ENCODE measurements at regions not wholly inside any gene's neighbourhood (a gene's known extent, or its start where the extent isn't known, plus 50 kb on each side); places are given as distances from the start of the nearest gene placed in this dataset.

DNA sequence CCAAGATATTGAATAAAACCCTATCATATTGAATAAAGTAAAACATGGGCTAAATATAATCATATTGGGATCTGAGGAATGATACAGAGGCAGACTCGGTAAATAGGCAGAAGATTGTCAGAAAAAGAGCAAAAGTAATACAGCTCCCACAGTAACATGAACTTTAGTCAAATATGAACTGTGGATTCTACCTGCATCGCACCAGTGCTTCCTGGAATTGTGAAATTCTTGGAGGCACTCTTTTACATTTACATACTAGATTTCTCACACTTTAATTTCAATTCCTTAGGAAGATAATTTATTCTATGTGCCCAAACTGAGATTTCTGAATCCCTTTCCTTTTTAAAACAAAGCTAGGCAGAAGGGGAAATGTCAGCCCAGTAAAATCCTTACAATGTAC lies 325.1 kb upstream of the SLC39A10 start:
- TF ChIP-seq RAD21 (IDR thresholded peaks at IDR 0.05; ENCODE audit: low read depth) (no peak), TAF1 (IDR thresholded peaks at IDR 0.05; ENCODE audit: low read depth) (no peak), CEBPB (IDR thresholded peaks at IDR 0.05) (no peak), TEAD4 (IDR thresholded peaks at IDR 0.05) (no peak)

DNA sequence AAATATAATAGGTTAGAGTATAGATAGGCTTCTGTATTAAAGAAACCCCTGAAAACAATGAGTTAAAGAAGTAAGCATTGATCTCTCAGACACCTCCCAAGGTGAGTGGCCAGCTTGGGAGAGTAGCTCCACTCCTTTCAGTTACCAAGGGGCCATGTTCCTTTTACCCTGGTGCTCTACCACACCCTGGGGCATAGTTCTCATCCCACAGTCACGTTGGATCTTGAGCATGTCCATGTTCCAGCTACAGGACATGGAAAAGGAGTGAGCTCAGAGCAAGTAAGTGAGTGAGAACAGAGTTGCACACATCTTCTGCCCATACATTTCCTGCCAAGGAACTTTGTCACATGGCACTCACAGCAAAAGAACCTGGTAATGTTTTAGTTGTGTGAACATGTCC lies 325.9 kb upstream of the SLC39A10 start:
- TF ChIP-seq, protein P1, sequence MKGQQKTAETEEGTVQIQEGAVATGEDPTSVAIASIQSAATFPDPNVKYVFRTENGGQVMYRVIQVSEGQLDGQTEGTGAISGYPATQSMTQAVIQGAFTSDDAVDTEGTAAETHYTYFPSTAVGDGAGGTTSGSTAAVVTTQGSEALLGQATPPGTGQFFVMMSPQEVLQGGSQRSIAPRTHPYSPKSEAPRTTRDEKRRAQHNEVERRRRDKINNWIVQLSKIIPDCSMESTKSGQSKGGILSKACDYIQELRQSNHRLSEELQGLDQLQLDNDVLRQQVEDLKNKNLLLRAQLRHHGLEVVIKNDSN (IDR thresholded peaks at IDR 0.05) = no peak
- TF ChIP-seq EP300 (IDR thresholded peaks at IDR 0.05; ENCODE audit: borderline replicate concordance) = no peak
- no peak for TF ChIP-seq TCF12 (IDR thresholded peaks at IDR 0.05; ENCODE audit: low read depth)
- no peak for TF ChIP-seq TAF1 (IDR thresholded peaks at IDR 0.05; ENCODE audit: low read depth)
- TF ChIP-seq, protein P2, sequence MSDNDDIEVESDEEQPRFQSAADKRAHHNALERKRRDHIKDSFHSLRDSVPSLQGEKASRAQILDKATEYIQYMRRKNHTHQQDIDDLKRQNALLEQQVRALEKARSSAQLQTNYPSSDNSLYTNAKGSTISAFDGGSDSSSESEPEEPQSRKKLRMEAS (IDR thresholded peaks at IDR 0.05) = no peak
- no peak for TF ChIP-seq YY1 (IDR thresholded peaks at IDR 0.05; ENCODE audit: low read depth)
- no peak for TF ChIP-seq EGR1 (IDR thresholded peaks at IDR 0.05)
- no peak for TF ChIP-seq NFIC (IDR thresholded peaks at IDR 0.05)
- no peak for TF ChIP-seq RAD21 (IDR thresholded peaks at IDR 0.05; ENCODE audit: low read depth)
- no peak for TF ChIP-seq TEAD4 (IDR thresholded peaks at IDR 0.05)
- no peak for TF ChIP-seq CEBPB (IDR thresholded peaks at IDR 0.05)
- TF ChIP-seq, protein P3, sequence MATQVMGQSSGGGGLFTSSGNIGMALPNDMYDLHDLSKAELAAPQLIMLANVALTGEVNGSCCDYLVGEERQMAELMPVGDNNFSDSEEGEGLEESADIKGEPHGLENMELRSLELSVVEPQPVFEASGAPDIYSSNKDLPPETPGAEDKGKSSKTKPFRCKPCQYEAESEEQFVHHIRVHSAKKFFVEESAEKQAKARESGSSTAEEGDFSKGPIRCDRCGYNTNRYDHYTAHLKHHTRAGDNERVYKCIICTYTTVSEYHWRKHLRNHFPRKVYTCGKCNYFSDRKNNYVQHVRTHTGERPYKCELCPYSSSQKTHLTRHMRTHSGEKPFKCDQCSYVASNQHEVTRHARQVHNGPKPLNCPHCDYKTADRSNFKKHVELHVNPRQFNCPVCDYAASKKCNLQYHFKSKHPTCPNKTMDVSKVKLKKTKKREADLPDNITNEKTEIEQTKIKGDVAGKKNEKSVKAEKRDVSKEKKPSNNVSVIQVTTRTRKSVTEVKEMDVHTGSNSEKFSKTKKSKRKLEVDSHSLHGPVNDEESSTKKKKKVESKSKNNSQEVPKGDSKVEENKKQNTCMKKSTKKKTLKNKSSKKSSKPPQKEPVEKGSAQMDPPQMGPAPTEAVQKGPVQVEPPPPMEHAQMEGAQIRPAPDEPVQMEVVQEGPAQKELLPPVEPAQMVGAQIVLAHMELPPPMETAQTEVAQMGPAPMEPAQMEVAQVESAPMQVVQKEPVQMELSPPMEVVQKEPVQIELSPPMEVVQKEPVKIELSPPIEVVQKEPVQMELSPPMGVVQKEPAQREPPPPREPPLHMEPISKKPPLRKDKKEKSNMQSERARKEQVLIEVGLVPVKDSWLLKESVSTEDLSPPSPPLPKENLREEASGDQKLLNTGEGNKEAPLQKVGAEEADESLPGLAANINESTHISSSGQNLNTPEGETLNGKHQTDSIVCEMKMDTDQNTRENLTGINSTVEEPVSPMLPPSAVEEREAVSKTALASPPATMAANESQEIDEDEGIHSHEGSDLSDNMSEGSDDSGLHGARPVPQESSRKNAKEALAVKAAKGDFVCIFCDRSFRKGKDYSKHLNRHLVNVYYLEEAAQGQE (IDR thresholded peaks at IDR 0.05; ENCODE audit: low read depth) = no peak
- TF ChIP-seq FOXM1 (IDR thresholded peaks at IDR 0.05; ENCODE audit: borderline replicate concordance, low read depth) = no peak
- no peak for TF ChIP-seq CREB1 (IDR thresholded peaks at IDR 0.05; ENCODE audit: low read depth)
- no peak for TF ChIP-seq ZBTB7A (IDR thresholded peaks at IDR 0.05; ENCODE audit: low read depth)

DNA sequence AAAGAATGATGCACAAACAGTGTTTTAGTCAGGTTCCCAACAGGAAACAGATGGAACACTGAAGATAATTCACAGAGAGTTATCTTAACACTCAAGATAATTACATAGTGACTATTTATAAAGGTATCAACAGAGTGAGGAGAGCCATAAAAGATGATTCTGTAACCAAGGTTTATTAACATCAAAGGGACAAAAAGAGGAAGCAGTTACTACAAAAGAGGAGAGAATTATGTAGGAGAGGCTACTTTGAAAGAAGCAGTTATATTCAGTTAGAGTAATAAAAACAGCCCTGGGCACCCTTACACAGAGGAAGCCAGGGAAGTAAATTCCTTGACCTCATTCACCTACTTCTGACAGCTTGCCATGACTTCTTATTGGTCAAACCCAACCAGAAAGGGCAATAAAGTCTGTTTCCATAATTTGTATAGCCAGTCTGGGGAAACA lies 326.5 kb upstream of the SLC39A10 start:
- TF ChIP-seq EGR1 (IDR thresholded peaks at IDR 0.05) (no peak), FOXM1 (IDR thresholded peaks at IDR 0.05; ENCODE audit: borderline replicate concordance, low read depth) (no peak), EP300 (IDR thresholded peaks at IDR 0.05; ENCODE audit: borderline replicate concordance) (no peak), ZBTB7A (IDR thresholded peaks at IDR 0.05; ENCODE audit: low read depth) (no peak), NFIC (IDR thresholded peaks at IDR 0.05) (no peak), CEBPB (IDR thresholded peaks at IDR 0.05) (no peak), RAD21 (IDR thresholded peaks at IDR 0.05; ENCODE audit: low read depth) (no peak), TCF12 (IDR thresholded peaks at IDR 0.05; ENCODE audit: low read depth) (no peak)
- TF ChIP-seq, protein P1 (IDR thresholded peaks at IDR 0.05) = no peak
- TF ChIP-seq, protein P3 (IDR thresholded peaks at IDR 0.05; ENCODE audit: low read depth) = no peak

DNA sequence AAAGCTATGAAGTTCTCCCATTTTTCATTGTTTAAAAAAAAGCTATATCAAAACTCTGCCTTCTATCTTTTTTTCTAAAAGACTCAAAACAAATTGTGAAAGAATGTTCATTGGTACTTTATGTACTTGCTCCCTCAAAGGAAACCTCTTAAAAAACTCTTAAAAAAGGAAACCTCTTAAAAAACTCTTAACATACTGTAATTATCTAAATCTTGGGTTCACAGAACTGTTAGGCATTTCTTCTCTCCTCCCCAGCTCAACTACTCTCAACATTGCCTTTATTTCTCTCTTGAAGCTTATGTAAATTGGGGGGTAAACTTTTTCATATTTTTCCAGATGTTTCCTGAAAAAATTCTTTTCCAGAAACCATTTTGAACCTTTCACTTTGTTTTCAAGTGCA lies 330.5 kb upstream of the SLC39A10 start:
- TF ChIP-seq TCF12 (IDR thresholded peaks at IDR 0.05; ENCODE audit: low read depth) = no peak
- no peak for TF ChIP-seq ZBTB7A (IDR thresholded peaks at IDR 0.05; ENCODE audit: low read depth)
- no peak for TF ChIP-seq CREB1 (IDR thresholded peaks at IDR 0.05; ENCODE audit: low read depth)
- no peak for TF ChIP-seq YY1 (IDR thresholded peaks at IDR 0.05; ENCODE audit: low read depth)
- no peak for TF ChIP-seq TEAD4 (IDR thresholded peaks at IDR 0.05)
- TF ChIP-seq CEBPB (IDR thresholded peaks at IDR 0.05) = no peak
- no peak for TF ChIP-seq TAF1 (IDR thresholded peaks at IDR 0.05; ENCODE audit: low read depth)
- TF ChIP-seq EP300 (IDR thresholded peaks at IDR 0.05; ENCODE audit: borderline replicate concordance) = no peak
- TF ChIP-seq, protein P2 (IDR thresholded peaks at IDR 0.05) = no peak
- TF ChIP-seq NFIC (IDR thresholded peaks at IDR 0.05) = no peak
- TF ChIP-seq FOXM1 (IDR thresholded peaks at IDR 0.05; ENCODE audit: borderline replicate concordance, low read depth) = no peak
- no peak for TF ChIP-seq EGR1 (IDR thresholded peaks at IDR 0.05)
- TF ChIP-seq, protein P3 (IDR thresholded peaks at IDR 0.05; ENCODE audit: low read depth) = no peak
- no peak for TF ChIP-seq RAD21 (IDR thresholded peaks at IDR 0.05; ENCODE audit: low read depth)
- TF ChIP-seq, protein P1 (IDR thresholded peaks at IDR 0.05) = no peak
